Kidney tubule cell (primary cell): ENCODE measurements at regions not wholly inside any gene's neighbourhood (a gene's known extent, or its start where the extent isn't known, plus 50 kb on each side); places are given as distances from the start of the nearest gene placed in this dataset.

Experiments
- DNase-seq: peaks from one replicate; pipeline ENCODE4 v3.0.0-alpha.2; 2018; ENCODE audit warnings: low spot score

DNA sequence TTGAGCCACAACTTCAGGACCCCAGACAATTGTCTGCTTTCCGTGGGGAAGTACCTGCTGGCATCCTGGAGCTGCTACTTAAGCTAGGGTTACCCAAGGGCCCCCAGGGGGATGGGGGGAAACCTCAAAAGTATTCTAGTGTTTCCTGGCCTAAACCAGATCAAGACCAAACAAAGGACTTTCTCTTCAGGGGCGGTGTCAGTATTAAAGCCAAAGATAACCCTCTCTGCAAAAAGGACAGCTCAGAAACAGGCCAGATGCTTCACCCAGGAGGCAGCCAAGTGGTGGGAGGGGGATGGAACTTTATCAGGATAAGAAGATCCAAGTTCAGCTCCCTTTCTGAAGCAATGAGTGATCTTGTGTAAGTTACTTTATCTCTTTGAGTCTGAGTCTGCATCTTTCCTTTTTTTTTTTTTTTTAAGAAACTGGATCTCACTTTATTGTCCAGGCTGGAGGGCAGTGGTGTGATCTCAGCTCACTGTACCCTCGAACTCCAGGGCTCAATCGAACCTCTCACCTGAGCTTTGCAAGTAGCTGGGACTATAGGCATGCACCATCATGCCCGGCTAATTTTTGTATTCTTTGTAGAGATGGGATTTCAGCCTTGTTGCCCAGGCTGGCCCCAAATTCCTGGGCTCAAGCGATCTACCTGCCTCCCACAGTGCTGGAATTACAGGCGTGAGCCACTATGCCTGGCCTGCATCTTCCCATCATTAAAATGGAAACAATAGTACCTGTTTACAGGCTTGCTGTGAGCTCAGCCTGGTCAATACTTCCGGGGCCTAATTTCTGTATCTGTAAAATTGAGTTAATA lies 151.8 kb upstream of the PTPRM start:
- DNase-seq, result no peak

DNA sequence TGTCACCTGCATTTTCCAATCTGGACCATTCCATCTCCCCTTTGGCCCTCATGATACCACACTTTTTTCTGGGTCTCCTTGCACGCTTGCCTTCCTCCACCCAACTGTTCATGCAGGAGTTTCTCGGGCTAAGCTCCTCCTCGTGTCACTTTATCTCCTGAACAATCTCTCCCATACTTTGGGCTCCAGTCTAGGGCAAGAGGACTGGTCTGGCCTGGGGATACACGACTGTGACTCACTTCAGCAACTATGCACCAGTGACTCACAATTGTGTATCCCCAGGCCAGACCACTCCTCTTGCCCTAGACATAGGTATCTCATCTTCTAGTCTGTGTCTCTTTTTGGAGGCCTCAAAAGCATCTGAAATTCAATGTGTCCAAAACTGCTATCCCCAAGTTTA lies 149.4 kb upstream of the PTPRM start:
- peak; percentile 70 for DNase-seq

DNA sequence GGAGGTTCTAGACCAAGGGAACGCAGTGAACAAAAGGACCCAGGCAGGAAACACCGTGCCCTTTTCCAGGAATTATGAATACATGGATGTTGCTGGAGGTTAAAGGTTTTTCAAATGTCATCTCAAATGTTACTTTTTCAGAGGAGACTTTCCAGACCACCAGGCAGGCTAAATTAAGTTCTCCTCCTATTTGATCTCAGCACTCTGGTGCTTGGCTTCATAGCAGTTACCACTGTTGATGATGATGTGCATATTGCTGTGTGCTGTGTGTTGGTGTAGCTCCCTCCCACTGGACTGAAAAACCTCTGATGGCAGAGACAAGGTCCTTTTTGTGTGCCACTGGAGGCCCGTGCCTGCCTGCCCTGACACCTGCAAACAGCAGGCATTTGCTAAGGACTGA lies 137.3 kb upstream of the PTPRM start:
- DNase-seq, result no peak

DNA sequence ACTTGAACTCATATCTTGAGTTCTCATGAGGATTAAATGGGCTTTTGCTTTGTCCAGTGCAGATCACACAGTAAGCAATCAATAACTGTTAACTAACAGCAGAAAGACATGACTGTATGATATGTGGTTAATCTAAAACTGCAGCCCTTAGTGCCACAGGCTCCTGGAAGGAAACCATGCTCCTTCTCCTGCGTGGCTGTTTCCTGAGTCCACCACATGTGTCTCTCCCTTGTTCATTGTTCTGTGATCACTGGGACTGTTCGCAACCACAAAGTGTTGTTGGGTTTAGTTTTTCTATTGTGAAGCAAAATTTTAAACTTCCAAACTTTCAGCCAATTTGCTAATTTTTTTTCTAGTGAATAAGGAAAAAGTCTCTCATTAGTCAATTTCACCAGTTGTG lies 130.9 kb upstream of the PTPRM start:
- no peak for DNase-seq

DNA sequence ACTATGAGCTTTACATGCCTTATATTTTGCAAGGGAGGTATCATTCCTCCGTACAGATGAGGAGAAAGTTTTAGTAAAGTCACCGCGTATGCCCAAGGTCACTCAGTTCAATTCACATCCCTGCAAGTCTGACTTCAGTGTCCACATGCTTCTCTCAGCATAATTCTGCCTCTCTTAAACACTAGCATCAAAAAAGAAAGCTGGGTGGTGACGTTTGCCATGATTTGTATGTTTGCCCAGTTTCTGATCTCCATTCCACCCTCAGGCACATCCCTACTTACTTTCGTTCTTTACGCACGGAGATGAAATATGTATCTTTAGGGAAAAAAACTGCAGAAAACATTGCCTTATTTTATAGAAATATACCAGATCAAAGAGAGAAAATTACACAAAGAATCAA lies 129.2 kb upstream of the PTPRM start:
- no peak for DNase-seq

DNA sequence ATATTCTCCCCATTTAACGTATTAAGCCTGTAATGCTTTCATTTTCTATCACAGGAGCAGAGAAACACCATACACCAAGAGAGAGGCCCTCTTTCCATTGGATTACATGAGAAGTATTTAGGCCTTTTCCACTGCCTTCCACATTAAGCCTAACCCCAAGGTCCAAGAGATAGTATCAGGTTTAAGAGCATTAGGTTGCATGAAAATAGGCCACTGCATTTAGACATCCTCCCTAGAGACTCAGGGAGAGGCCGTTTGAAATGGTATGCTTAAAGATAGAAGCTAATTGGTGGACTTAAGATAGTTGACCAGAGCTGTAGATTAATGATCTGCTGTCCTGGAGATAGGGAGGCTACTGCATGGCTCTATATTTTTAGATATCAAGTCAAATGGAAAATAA lies 128.5 kb upstream of the PTPRM start:
- DNase-seq, result no peak

DNA sequence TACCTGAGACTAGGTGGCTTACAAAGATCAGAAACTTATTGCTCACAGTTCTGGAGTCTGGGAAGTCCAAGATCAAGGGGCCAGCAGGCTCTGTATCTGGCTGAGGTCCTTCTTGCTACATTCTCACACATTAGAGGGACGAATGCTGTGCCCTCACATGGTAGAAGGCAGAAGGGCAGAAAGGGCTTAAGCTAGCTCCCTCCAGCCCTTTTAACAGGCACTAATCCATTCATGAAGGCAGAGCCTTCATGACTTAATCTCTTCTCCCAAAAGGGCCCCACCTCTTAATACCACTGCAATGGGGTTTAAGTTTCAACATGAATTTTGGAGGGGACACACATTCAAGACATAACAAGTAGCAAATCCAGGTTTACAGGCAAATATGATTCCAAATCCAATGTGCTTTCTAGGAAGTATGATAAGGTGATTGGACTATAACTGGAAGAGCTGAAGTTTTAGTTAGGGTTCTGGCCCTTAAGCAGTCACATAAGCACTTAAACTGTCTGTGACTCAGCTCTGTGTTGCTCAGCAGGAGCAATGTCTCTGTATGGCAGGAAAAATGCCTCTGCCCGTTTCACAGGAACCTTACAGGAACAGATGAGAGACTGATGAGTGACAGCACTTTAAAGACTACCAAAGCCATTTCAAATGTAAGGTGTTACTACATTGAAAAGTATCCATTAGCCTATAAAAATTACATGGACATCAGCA lies 119.6 kb upstream of the PTPRM start:
- peak; percentile 28 for DNase-seq

DNA sequence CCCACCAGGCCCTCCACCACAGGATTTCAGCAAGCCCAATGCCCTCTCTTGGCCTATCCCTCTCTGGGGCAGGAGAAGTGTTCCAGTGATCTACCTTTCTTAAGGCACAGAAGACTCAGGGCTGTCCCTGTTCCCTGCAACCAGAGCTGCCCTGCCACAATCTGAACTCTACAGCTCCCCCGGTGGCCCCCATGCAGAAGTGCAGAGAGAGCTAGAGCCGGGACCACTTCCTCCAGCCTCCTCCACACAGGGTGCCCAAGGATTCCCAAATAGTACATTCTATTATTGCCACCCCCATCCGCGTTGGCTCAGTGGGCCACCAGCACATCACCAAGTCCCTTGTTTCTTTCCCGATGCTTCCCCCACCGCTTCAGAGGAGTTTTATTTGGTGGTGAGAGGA lies 114.8 kb upstream of the PTPRM start:
- peak; percentile 58 for DNase-seq

DNA sequence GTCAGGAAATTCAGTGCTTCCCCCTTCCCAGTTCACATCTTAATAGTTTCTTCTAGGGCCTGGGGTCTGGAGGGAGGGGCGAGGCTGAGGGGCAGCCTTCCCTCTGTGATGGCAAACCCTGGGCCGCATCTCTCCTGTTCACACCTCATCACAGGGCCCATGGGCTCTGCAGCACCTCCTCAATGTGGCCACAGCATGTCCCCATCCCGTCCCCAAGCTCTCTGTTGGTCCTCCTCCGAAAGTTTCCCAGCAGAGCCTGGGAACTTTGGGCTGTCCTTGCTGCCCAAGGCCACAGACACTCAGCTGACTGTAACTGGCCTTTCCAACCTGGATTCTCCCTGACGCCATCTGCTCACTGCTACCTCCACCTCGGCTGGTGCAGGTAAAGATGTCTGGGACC lies 112.7 kb upstream of the PTPRM start:
- no peak for DNase-seq

DNA sequence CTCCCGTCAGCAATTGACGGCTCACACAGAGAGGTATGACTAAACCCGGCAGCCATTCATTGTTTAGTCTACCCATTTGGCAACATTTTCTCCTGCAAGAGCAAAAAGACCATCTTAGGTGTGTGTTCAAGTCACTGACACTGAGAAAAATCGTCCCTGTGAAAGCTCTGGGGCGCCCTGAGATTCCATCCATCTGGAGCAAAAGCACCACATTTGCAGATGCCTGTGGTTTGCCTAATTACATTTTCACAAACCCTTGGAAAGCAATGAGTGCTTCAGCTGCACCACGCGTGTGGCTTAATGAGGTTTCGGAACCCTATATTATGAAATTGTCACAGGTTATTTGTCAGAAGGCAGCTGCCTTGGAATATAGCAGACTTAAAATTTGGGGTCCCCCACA lies 110.7 kb upstream of the PTPRM start:
- no peak for DNase-seq

DNA sequence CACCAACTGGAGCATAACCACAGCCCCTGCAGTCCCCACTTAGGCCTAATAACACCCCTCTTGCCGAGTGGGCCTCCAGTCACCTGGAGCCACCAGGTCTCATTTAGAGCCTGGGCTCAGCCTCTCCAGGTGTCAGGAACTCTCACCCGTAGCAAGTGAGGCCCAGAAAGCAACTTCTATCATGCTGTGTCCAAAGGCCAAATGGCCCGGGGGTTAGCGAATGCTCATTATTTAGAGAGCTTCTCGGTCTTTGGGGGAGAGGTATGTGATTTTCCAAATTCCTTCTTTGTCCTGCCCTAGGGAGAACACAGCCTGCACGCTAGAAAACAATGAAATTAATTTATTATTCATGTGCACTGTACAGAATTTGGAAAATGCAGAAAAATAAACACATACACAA lies 109.9 kb upstream of the PTPRM start:
- no peak for DNase-seq

DNA sequence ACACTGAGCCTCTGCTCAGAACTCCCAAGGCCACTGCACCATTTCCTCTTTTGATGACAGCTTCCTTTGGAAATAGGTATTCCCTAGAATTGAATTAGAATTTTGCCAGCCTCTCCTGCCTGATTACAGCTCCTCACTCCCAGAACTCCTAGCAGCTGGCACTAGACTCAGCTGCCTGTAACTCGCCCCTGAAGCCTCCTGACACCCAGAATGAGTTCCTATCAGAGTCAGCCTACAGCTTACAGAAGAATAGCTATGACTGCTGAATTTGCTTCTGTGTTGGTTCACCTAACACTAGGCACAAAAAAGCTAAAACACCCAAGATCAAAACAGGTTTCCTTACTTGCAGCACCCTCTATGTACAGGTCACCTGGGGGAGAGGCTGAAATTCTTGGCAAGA lies 108.2 kb upstream of the PTPRM start:
- no peak for DNase-seq

DNA sequence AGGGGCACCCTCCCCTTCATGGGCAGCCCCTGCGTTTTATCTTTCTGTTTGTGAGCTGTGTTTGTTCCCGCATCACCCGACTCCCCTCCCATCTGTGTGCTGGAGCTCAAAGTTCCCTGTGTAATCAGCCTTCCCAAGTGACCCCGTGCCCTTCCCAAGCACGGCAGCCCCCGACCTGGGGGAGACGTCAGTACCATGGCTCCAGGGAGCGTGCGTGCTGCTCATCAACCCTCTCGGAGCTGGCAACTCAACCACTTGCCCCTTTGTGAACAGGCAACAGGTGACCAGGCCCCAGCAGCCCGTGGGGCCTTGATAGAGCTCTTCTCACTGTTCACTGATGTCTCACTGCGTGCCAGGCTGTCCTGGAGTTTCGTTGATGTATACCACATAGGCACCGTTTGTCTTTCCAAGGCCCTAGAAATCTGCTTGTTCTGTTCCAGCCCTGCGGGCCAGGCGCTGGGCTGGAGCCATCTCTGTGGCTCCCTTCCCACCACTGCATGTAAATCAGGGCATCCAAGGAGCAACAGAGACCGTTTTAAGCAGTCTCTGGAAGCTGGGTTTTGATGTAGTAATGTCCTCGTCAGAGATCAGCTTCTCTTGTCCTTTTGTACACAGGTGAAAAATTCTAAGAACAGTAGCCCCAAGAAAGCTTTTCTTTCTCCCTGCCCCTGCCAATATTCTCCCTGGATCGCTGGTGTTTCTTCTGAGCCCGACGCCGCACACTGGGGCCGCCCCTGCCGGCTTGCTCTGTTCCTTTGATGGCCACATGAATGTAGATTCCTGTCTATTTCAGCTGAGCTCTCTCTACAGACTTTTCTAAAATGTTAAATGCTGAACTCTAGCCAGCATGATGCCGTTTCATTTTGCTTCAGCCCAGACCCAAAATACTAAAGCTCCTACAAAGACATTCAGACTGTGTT lies 107.0 kb upstream of the PTPRM start:
- no peak for DNase-seq

DNA sequence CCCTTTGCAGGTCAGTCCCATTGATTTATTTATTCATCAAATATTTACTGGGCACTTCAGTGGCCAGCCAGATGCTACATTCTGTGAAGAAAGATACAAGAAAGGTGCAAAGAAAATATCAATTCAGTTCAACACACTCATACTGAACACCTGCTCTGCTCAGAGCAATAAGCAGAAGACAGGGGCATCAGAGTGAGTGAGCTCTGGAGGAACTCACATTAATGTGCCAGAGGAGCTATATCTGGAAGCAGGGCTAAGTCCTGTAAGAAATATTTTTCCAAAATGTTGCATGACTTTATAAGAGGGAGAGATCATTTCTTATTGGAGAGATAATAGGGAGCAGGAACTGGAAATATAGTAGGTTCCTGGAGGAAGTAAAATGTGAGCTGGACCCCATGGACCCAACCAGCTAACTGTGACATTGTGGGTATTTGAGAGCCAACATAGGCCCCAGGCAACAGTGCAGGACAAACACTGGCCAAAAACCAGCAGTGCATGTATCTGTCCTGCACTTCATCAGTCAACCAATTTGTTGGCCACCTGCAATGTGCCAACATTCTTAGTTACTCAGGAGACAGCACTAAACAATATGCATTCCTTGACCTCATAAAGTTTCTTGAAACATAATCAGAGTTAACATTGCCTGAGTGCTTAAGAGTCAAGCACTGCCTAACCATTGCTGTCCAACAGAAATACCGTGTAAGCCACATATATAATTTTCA lies 102.7 kb upstream of the PTPRM start:
- peak; percentile 17 for DNase-seq

DNA sequence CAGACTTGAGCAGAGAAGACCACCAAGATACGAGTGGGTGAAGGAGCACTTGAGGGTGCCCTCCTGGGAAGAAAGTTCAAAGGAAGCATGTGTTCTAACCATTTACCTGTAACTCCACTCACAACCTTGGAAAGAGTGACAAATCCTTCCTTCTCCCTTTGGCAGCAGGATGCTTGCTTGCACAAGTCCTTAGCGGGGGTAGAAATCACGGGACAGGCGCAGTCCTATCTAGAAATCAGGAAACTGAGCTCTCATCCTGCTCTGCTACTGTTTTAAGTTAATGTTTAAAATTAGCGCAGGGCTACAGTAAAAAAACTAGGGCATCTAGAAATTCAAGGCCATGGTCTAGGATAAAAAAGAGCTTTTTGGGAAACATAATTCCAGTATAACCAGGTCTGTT lies 100.9 kb upstream of the PTPRM start:
- DNase-seq, result no peak

DNA sequence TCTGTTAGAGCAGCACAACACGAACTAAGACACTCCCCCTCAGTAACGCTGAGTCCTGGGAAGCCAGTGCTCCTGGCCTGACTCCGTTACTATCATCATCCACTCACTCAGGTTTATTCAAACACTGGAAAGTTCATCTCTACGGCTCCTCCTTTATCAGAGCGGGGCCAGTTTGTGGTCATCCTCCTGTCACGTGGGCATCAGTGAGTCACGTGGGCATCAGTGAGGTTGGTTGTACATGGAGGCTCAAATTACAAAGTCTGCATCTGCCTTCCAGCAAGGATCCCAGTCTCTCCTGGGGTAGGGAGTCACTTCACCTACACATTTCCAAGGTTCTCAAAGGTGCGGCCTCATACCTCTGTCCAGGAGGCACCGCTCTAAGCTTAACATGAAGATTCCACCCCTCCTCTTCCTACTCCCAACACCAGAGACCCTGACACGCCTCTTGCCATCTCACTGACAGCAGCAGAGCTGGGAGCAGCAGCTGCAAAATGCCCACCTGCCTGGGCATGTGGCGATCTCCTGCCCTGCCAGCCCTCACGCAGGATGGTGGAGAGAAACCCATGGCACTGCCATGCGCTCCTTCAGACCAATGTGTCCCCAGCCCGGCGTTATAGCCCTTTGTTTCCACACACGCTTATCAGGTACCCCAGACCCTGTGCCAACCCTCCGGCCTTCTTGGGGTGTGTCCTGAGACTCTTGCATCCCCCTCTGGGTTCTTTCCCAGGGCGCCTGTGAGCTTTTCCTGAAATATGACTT lies 99.2 kb upstream of the PTPRM start:
- peak; percentile 12 for DNase-seq

DNA sequence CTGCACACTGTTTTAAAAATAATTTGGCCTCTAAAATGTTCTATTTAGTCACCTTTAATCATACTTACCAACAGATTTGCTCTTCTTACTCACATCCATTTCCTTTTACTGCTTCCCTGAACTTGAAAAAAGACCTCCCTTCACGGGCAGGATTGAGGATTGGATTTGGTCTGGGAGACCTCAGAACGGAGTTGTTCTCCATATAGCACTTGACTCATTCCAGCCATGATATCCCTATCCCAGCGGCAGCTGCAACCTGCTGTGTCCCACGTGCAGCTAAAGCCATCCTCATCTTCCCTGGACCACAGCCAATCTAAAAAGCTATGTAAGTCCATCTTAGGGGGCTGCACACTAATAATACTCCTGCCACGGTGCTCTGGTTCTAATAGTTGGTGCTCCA lies 97.0 kb upstream of the PTPRM start:
- no peak for DNase-seq

DNA sequence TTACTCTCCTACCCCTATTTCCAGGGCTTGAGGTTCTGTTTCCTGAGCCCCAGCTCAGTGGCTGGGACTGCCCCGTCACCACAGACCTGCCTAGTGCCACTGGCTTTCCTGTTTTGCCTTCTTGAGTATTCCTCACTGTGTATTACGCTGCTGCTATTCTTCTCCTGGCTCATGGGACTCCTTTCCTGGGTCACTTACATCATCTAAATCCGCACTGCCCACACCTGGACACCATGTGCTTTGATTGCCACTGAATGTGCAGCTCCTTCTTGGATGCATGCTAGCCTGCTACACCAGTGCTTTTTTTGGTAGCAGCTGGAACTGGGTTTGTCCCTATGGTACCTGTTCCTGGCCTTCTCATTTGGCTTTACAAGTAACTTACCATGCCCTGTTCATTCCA lies 96.6 kb upstream of the PTPRM start:
- DNase-seq, result no peak

DNA sequence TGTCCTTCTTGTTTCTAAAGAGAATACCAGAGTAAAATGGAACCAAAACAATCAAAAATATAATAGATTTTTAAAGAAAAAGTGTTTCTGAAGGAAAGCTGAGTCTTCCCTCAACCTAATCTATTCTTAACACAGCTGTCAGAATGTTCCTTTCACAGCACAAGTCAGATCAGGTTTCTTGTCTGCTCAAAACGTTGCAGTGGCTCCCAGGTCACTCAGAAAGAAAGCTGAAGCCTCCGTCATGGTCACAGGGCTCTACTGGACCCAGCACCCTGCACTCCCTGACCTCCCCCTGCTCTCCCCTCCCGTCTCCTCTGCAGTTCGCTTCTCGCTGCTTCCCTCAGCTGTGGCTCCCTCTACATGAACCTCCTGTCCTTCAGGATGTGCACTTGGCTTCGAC lies 90.7 kb upstream of the PTPRM start:
- DNase-seq, result no peak

DNA sequence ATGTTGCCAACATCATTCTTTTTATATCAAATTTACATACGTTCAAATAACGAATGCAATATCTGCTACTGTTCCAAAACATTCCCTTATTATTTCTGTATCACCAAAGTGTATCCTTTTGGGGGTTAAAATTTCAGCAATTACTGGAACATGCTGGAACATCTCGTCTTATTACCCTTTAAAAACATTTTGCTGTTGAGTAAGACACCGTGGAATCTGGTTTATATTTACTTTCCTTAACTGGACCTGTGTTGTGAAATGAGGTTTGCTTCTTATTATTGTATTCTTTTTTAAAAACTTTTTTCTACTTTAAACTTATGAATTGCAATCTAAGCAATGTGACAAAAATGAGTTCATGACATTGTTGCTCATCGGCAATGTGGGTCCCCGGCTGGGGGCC lies 87.4 kb upstream of the PTPRM start:
- no peak for DNase-seq

DNA sequence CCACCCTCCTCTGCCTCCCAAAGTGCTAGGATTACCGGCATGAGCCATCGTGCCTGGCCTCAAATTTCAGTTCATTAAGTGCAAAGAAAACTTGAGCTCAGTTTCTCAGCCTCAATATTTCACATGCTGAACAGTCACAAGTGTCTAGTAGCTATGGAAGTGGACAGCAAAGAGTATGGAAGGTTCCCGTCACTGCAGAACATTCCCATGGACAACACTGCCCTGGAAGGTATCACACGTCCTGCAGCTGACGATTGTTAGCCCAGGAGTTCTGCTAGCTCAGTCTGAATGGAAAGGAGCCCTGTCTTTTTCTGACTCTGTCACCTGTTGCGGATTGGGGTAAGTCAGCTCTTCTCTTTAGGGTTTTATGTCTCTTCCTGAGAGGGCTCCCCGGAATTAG lies 86.2 kb upstream of the PTPRM start:
- no peak for DNase-seq
